ENCODE measurements at regions not wholly inside any gene's neighbourhood (a gene's known extent, or its start where the extent isn't known, plus 50 kb on each side); places are given as distances from the start of the nearest gene placed in this dataset.

GRCh38 chr4:14152834-14153519 lies 525.5 kb upstream of the BOD1L1 start:
- TF ChIP-seq CTCF (IDR thresholded peaks at IDR 0.05) (no peak), EP300 (IDR thresholded peaks at IDR 0.05) (no peak)
